Mesenteric fat pad (tissue), 1 donor: ENCODE measurements at regions not wholly inside any gene's neighbourhood (a gene's known extent, or its start where the extent isn't known, plus 50 kb on each side); places are given as distances from the start of the nearest gene placed in this dataset.

ENCODE experiments used
- DNase-seq: peaks from one replicate; pipeline ENCODE4 v3.0.0-alpha.2; 2020; ENCODE audit warnings: low spot score
- donor health status: DM: yes; HTN: yes; CAD: no.

- DNase-seq, result no peak
Measured at GRCh38 chr1:239676522-239677273, 290.3 kb downstream of the CHRM3 start.

- no peak for DNase-seq
Measured at GRCh38 chr1:239677362-239677761, 291.0 kb downstream of the CHRM3 start.

DNA sequence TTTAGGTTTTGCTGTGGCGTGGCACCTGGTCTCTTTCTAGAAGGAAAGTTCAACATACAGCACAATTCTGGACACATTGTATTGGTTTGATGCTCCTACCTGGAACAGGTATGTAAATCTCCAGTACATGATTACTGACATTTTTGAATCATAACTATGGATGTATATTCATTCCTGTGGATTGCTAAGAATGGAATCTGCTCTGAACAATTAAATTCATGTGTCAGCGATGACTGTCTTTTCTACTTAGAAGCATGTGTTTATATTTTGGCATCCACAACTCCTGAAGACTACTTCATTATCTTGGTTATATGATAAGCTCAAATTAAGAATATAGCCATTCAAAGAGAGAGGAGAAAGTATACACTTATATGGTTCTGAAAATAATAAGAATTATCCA, 291.8 kb downstream of the CHRM3 start:
- DNase-seq, result no peak

DNA sequence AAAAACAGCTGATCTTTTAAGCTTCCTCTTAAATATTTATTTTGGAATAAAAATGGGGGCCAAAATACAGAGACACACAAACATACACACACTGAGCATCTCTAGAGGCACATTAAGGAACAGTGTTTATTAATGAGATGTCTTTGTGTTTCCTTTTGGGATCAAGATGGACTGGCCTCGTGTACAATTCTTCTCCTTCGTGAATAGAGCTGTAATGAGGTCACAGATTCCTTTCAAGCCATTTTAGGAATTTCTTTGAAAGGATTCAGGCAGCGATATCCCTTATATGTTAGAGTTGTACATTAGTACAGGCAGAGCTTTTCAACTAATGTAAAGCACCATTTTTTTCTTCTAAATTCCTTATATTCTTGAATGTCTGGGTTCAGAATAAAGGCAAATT, 295.7 kb downstream of the CHRM3 start:
- no peak for DNase-seq

DNA sequence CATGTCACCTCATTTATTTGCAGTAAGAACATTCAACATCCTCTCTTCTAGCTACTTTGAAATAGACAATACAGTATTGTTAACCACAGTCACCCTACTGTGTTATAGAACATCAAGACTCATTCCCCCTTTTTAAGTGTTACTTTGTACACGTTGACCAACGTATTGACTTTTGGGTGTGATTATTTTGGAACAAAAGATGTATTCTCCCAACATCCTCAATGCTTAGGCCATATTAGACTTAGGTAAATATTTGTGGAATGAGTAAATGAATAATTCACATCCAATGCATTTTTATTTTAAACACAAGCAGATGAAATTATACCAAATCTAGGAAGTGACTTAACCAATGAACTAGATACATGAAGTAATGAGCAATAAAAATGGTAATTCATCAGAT, 296.6 kb downstream of the CHRM3 start:
- no peak for DNase-seq

- DNase-seq, result no peak
Measured at GRCh38 chr1:239686386-239686785, 300.0 kb downstream of the CHRM3 start.

DNA sequence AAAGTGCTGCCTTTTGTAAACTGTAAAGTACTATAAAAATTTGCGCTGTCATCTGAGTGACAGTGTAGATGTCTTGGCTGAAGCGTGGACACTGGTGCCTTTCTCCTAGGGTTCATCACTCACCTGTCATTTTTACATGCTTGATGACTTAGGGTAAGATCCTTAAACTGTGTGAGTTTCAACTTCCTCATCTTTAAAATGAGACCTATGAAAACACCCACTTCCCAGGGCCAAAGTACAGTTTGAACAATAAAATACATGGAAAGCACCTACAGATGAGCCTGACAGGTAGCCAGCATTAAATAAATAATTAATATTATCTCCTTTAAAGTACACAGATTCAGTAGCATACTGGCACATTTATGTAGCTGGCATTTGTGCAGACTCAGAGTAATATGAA, 309.9 kb downstream of the CHRM3 start:
- DNase-seq, result no peak

DNA sequence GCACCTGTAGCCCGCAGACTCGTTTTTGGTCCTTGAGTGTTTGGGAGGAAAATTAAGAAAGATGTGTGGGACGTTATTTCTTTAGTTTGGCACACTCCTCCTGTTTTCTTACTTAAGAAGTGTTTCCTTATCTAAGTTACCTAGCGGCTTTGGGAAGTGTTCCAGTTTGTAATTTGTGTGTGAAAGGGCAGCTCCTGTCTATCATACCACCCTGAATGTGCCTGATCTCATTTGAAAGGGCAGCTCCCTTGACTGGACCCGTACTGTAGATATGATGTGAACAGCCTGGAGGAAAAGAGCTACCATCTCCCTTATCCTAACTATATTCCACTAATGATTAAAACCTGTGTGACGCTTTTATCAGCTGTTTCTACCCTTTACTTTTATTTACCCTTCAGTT, 314.3 kb downstream of the CHRM3 start:
- DNase-seq, result no peak

- DNase-seq, result no peak
Measured at GRCh38 chr1:239703075-239703474, 316.7 kb downstream of the CHRM3 start.

DNA sequence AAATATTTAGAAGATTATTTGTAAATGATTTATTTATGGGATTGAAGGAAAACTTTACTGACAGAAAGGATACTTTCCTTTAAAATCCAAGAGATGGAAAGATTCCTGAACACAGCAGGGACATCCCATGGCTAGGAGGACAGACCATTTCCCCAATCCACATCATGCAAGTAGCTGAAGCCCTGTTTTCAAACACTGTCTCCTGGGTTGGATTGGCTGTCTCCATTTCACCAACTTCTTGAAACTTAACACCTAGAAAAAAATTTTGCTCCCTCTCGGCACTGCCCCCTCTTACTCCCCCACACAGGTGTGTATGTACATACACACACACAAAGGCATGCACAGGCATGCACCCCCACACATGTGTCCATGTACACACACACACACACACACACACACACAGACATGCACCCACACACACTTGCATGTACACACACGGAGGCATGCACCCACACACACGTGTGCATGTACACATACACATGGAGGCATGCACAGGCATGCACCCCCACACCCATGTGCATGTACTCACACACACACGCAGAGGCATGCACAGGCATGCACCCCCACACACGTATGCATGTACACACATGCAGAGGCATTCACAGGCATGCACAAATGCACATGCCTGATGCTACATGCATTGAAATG, 320.0 kb downstream of the CHRM3 start:
- DNase-seq, result no peak

GRCh38 chr1:239707615-239708014, 321.2 kb downstream of the CHRM3 start:
- DNase-seq, result no peak

- DNase-seq, result no peak
Measured at GRCh38 chr1:239708622-239709021, 322.3 kb downstream of the CHRM3 start.

GRCh38 chr1:239711768-239712167, 325.4 kb downstream of the CHRM3 start:
- DNase-seq, result no peak

DNA sequence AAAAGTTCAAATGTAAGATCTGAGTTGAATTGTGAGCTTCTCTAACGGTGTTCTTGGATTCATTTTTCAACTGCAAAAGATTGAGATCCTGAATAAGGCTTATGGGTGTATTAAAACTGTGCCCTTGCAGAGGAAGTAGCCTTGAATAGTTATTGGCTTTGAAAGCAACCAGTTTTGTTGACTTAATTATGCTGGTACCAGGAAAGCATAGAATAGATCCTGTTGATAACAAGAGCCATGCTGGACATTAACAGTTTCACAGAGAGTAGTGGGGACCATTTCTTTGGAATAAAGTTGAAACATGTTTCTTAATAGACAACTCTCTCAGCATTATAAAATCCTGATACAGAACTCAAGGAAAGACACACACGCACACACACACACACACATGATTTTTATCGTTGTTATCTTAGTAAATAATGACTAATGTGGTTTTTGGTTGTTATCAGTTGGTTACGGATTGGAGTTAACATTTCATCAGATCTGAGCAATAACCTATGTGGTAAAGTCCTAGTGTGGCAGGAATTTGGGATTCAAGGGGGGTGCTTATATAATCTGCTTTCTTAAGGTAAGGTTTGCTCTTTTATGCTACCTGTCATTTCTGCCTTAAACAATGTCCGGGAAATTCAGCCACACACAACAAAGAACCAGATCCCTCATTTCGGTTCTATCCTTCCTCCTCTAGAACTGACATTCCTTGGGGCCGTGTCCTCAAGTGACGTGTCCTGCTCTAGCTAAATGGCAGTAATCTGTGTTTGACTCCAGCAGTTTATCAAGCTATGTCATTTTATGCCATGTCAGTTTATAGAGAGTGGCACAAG, 330.9 kb downstream of the CHRM3 start:
- no peak for DNase-seq

GRCh38 chr1:239717918-239718184, 331.5 kb downstream of the CHRM3 start:
- DNase-seq, result no peak

DNA sequence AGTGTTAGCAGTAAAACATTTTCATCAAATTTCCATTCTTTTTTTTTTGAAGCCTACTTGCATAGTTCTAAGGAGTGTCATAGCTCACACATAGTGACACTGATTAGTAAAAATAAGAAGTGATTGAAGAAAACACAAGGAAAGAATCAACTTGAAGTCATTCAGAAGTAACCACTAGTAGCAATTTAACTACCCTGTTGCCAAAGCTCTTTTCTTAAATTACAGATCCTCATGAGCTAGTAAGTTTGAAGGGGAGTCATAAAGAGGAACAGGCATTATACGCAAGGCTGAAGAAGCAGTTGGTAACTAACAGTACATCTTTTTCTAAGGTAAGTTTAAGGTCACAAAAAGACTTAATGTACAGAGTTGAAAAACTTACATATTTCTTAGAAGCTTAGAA, 332.2 kb downstream of the CHRM3 start:
- no peak for DNase-seq

GRCh38 chr1:239718997-239719628, 332.7 kb downstream of the CHRM3 start:
- no peak for DNase-seq

DNA sequence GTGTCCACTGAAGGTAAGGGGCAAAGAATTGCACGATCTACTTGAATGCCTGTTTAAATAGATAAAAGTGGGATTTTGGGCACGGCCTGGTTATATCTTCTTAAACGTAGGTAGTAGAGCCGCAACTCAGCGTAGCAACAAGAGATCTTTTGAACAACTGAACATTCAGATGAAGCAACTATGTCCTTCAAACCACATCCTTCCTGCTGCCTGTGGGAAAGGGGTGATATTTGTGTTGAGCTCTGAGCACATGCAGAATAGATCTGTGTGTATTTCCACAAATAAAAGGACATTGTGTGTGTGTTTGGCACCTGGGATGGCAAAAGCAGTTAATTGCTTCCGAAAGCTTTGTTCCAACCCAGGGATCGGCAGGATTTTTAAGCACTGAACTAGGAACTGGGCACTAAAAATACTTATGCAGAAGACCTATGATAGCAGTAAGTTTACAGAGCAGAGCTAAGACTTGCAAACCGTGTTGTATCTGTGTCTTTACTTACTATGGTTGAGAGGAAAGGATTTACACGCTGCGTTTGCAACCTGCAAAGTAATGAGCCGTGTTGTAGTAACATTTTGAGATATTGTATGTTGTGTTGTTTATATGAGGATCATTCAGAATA, 333.4 kb downstream of the CHRM3 start:
- no peak for DNase-seq

GRCh38 chr1:239722035-239722434, 335.7 kb downstream of the CHRM3 start:
- DNase-seq, result no peak

- no peak for DNase-seq
Measured at GRCh38 chr1:239723776-239724367, 337.5 kb downstream of the CHRM3 start.

- no peak for DNase-seq
Measured at GRCh38 chr1:239725371-239725770, 339.0 kb downstream of the CHRM3 start.
